ENCODE measurements at regions not wholly inside any gene's neighbourhood (a gene's known extent, or its start where the extent isn't known, plus 50 kb on each side); places are given as distances from the start of the nearest gene placed in this dataset.
"Not testable (repeated sequence)": the region's sequence is repeated elsewhere in the genome, so short reads cannot be mapped to it uniquely, and the experiment has no call there.

- no peak for DNase-seq (ENCODE audit: low read depth)
Observed at GRCh38 chr3:75126556-75126955, 512.1 kb upstream of the CNTN3 start.

- DNase-seq (ENCODE audit: low read depth): no peak
Observed at GRCh38 chr3:75129101-75129500, 514.6 kb upstream of the CNTN3 start.

GRCh38 chr3:75136100-75136897 is 521.8 kb upstream of the CNTN3 start:
- no peak for DNase-seq (ENCODE audit: low read depth)

- no peak for DNase-seq (ENCODE audit: low read depth)
Observed at GRCh38 chr3:75138345-75138744, 523.9 kb upstream of the CNTN3 start.

GRCh38 chr3:75140904-75141615 is 523.1 kb upstream of the FRG2C start:
- DNase-seq (ENCODE audit: low read depth): no peak

- DNase-seq (ENCODE audit: low read depth): no peak
Observed at GRCh38 chr3:75144406-75144805, 519.7 kb upstream of the FRG2C start.

GRCh38 chr3:75171630-75172230 is 492.4 kb upstream of the FRG2C start:
- peak; percentile 3 for DNase-seq (ENCODE audit: low read depth)

GRCh38 chr3:75176937-75177336 is 487.2 kb upstream of the FRG2C start:
- peak; percentile 23 for DNase-seq (ENCODE audit: low read depth)

GRCh38 chr3:75180235-75180944 is 483.7 kb upstream of the FRG2C start:
- peak; percentile 19 for DNase-seq (ENCODE audit: low read depth)

- no peak for DNase-seq (ENCODE audit: low read depth)
Observed at GRCh38 chr3:75180945-75181298, 483.2 kb upstream of the FRG2C start.

GRCh38 chr3:75188962-75189361 is 475.2 kb upstream of the FRG2C start:
- DNase-seq (ENCODE audit: low read depth): no peak

GRCh38 chr3:75192146-75192616 is 471.9 kb upstream of the FRG2C start:
- DNase-seq (ENCODE audit: low read depth): peak; percentile 40

- DNase-seq (ENCODE audit: low read depth): no peak
Observed at GRCh38 chr3:75193797-75194196, 470.3 kb upstream of the FRG2C start.

- DNase-seq (ENCODE audit: low read depth): not testable (repeated sequence)
Observed at GRCh38 chr3:75214332-75214731, 449.8 kb upstream of the FRG2C start.

- DNase-seq (ENCODE audit: low read depth): no peak
Observed at GRCh38 chr3:75218577-75218976, 445.6 kb upstream of the FRG2C start.

- no peak for DNase-seq (ENCODE audit: low read depth)
Observed at GRCh38 chr3:75220932-75221331, 443.2 kb upstream of the FRG2C start.

GRCh38 chr3:75224412-75224811 is 439.7 kb upstream of the FRG2C start:
- DNase-seq (ENCODE audit: low read depth): no peak

GRCh38 chr3:75232216-75232615 is 431.9 kb upstream of the FRG2C start:
- DNase-seq (ENCODE audit: low read depth): no peak

- DNase-seq (ENCODE audit: low read depth): no peak
Observed at GRCh38 chr3:75235631-75236030, 428.5 kb upstream of the FRG2C start.

GRCh38 chr3:75237053-75237452 is 427.1 kb upstream of the FRG2C start:
- no peak for DNase-seq (ENCODE audit: low read depth)

- no peak for DNase-seq (ENCODE audit: low read depth)
Observed at GRCh38 chr3:75237477-75237876, 426.7 kb upstream of the FRG2C start.
